IMR-90 (cell line): ENCODE measurements at regions not wholly inside any gene's neighbourhood (a gene's known extent, or its start where the extent isn't known, plus 50 kb on each side); places are given as distances from the start of the nearest gene placed in this dataset.

Experiments
- BHLHE40 ChIP-seq: fragments of 150-350 bp; IDR thresholded peaks from 2 replicates; pipeline ENCODE4 v1.6.1; 2016; ENCODE audit warnings: mild to moderate bottlenecking, low read depth, low read length
- CTCF ChIP-seq: conservative IDR thresholded peaks from 2 replicates; pipeline ENCODE4 v1.5.1; 2012; ENCODE audit warnings: mild to moderate bottlenecking, low read depth, low read length, improper control_type of control experiment
- FOS ChIP-seq: fragments of 150-350 bp; IDR thresholded peaks from 2 replicates; pipeline ENCODE4 v1.6.1; 2016; ENCODE audit warnings: low read depth, low read length
- MAFK ChIP-seq: IDR thresholded peaks from 2 replicates; pipeline ENCODE4 v1.6.1; 2012; ENCODE audit warnings: low read depth, low read length, improper control_type of control experiment
- MXI1 ChIP-seq: IDR thresholded peaks from 2 replicates; pipeline ENCODE4 v1.6.1; 2012; ENCODE audit warnings: low read depth, mild to moderate bottlenecking, low read length, moderate library complexity, borderline replicate concordance
- POLR2A ChIP-seq: IDR thresholded peaks from 2 replicates; pipeline ENCODE4 v1.6.1; 2012; ENCODE audit warnings: mild to moderate bottlenecking, low read depth, low read length
- RAD21 ChIP-seq: IDR thresholded peaks from 2 replicates; pipeline ENCODE4 v1.6.1; 2012; ENCODE audit warnings: low read length, improper control_type of control experiment
- USF2 ChIP-seq: fragments of 150-350 bp; IDR thresholded peaks from 2 replicates; pipeline ENCODE4 v1.6.1; 2017; ENCODE audit warnings: mild to moderate bottlenecking, antibody characterized with exemption, low read length, low read depth

- TF ChIP-seq CTCF (no peak), POLR2A (no peak), MXI1 (no peak), MAFK (no peak), FOS (no peak), RAD21 (no peak), BHLHE40 (no peak), USF2 (no peak)
Observed at GRCh38 chr4:13711233-13711785, 83.8 kb upstream of the BOD1L1 start.
